Activated gamma-delta T cell treated with anti-CD3 and anti-CD28 coated beads, Interleukin-2, amount 50 U/mL, for 16 hours (primary cell): ENCODE measurements at regions not wholly inside any gene's neighbourhood (a gene's known extent, or its start where the extent isn't known, plus 50 kb on each side); places are given as distances from the start of the nearest gene placed in this dataset.
"Not testable (repeated sequence)": the region's sequence is repeated elsewhere in the genome, so short reads cannot be mapped to it uniquely, and the experiment has no call there.

Source experiments
- DNase-seq: peaks from one replicate; pipeline ENCODE4 v3.0.0-alpha.2; 2020; ENCODE audit warnings: low read depth

- DNase-seq, result no peak
Observed at GRCh38 chr3:30469133-30469532, 137.3 kb upstream of the TGFBR2 start.

- no peak for DNase-seq
Observed at GRCh38 chr3:30470496-30470895, 135.9 kb upstream of the TGFBR2 start.

- DNase-seq, result no peak
Observed at GRCh38 chr3:30471066-30471465, 135.3 kb upstream of the TGFBR2 start.

GRCh38 chr3:30471796-30472489 is 134.5 kb upstream of the TGFBR2 start:
- no peak for DNase-seq

DNA sequence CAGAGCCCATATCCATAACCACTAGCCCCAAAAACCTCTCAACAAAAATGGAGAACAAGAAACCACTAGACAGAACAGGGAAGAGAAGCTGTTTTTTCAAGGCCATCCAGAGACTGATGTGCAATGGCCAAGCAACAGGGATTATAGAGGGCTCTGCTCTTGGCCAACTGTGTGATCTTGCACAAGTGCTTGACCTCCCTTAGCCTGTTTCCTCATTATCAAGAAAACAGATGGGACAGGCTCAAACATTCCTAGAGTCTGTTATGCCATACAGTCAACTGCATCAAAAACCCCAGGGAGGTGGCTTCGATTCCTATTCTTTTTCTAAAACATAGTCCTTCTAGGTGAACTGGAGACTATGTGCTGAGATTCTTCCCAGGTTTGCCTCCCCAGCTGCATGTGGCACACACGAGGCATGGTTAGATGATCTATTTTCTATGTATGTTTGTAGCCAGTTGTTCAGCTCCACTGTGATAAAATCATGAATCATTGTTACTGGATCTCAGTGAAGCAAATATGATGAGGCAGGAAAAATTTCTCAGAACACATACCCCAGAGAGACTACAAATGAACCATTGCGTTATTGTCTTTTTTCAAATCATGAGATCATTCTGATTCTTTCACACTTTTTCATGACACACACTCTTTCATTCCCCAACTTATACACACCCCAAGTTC is 132.9 kb upstream of the TGFBR2 start:
- DNase-seq, result no peak

- DNase-seq, result no peak
Observed at GRCh38 chr3:30474371-30474770, 132.0 kb upstream of the TGFBR2 start.

DNA sequence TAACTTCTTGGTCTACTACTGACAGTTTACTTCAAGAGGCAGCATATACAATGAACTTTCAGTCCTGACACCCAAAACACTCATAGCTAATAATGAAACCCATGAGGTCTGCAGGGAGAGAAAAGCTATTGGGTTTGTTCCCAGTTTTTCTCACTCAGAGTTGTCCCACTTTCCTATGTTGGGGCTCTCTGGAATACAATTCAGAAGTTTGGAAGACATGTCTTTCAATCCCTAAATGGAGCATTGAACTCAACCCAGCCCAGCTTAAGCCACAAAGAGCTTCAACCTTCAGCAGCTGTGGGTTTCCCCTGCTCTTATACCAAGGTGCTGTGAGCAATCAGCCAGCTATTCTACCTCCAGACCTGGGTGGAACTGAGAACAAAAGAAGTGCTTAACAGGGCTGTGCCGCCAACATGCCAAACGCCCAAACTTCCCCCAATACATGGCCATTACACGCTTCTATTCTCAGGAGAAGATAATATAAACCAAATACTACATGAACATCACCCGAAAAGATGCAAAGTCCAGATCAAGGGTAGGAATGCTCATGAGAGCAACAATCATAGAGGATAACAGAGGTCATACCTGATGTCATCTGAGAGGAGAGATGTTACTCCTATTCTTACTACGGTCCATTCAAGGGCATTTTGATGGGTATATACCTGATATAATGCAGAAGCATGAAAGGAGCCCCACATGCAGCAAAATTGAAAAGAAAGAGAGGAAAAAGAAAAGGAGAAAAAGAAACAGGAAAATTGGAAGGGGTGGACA is 131.2 kb upstream of the TGFBR2 start:
- no peak for DNase-seq

GRCh38 chr3:30475809-30476178 is 130.6 kb upstream of the TGFBR2 start:
- DNase-seq, result no peak

DNA sequence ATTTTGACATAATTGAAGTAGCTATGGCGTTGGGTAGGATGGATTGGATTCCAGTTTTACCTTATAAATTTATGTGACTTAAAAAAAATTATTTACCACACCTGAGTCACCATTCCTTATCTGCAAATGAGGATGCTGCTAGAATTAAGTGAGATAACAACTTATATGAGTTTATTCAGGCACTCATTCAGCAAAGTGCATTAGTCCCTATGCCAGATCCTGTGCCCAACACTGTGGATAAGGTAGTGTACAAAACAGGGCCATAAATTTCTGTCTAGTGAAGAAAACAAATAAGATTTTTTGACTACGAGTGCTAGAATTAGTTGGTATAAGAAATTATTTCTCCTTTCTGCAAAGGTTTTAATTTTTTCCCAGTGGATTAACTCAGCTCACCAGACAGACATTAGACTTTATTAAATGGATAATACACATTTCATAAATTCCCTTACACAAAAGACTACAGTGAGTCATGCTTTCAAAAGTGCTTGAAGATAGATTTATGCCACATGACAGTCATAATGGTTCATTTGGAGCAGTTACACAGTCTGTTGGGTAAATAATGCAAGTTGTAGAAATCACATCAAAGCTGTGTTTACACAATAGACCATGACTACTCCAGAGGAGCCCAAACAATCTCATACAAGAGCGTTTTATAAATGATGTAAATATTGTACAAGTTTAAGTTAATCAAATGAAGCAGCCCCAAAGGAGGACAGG is 129.9 kb upstream of the TGFBR2 start:
- DNase-seq, result no peak

DNA sequence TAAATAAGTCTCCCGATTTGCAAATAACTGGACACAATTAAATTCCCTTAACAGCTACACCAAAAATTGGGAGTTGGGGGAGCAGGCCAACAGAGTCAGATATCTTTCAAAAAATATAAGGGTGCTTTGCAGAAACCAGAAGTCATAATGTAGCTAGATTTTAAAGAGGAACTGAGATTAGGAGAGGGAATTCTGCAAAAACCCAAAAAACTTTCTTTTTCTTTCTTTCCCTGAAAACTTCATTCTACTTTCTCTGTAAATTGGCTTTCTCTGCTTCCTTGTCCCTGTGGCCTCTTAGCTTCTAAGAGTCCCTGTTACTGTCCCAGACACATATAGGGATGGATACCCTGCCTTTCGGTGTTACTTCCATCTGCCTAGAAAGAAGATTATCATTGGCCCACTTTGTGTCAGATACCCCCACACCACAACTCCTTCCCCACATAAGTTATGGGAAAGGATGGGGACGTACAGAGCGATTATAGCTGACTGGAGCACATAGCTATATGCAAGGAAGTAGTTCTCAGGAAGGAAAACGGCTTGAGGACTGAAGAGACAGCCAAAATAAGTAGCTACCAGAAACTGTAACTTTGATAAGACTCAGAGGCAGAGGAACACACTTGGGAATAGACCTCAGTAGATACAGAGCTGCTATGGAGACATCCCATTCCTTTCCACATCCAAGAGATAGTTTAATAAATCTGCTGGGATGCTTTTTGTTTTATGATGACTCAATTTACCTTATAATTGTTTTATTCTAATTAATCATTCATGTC is 129.1 kb upstream of the TGFBR2 start:
- no peak for DNase-seq

DNA sequence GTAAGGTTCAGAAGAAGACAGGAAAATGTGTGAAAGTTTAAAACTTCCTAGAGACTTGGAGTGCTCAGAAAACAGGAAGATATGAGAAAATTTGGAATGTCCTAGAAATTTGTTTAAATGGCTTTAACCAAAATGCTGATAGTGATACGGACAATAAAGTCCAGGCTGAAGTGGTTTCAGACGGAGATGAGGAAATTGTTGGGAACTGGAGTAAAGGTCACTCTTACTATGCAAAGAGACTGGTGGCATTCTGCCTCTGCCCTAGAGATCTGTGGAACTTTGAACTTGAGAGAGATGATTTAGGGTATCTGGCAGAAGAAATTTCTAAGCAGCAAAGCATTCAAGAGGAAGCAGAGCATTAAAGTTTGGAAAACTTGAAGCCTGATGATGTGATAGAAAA is 126.7 kb upstream of the TGFBR2 start:
- DNase-seq, result not testable (repeated sequence)

DNA sequence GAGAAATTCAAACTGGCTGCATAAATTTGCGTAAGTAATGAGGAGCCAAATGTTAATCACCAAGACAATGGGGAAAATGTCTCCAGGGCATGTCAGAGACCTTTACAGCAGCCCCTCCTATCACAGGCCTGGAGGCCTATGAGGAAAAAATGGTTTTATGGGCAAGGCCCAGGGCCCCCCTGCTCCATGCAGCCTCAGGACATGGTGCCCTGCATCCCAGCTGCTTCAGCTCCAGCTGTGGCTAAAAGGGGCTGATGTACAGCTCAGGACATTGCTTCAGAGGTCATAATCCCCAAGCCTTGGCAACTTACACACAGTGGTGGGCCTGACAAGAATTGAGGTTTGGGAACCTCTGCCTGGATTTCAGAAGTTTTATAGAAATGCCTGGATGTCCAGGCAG is 126.2 kb upstream of the TGFBR2 start:
- not testable (repeated sequence) for DNase-seq

GRCh38 chr3:30480587-30480986 is 125.8 kb upstream of the TGFBR2 start:
- no peak for DNase-seq

- no peak for DNase-seq
Observed at GRCh38 chr3:30481241-30481640, 125.2 kb upstream of the TGFBR2 start.

DNA sequence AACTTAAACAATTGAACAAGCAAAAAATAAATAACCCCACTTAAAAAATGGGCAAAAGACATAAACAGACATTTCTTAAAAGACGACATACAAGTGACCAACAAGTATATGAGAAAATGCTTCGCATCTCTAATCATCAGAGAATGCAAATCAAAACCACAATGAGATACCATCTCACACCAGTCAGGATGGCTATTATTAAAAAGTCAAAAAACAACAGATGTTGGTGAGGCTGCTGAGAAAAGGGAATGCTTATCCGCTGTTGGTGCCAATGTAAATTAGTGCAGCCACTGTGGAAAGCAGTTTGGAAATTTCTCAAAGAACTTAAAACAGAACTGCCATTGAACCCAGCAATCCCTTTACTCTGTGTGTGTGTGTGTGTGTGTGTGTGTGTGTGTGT is 122.2 kb upstream of the TGFBR2 start:
- not testable (repeated sequence) for DNase-seq

DNA sequence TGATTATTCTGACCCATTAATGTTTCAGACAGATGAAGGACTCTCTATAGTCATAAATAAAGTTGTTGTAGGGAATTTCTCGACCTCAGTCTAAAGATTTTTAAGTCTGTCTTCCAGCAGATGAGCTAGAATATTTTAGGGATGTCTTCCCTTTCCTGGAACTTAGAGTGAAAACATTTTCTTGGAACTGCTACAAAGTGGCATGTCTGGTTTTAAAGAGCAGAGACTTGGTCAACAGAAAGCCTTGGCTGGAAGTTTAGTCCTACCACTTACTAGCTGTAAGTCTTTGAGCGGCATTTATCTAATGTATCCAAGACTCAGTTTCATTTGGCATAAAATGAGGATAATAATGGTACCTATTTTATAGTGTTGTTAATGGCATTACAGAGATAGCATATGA is 120.0 kb upstream of the TGFBR2 start:
- no peak for DNase-seq

DNA sequence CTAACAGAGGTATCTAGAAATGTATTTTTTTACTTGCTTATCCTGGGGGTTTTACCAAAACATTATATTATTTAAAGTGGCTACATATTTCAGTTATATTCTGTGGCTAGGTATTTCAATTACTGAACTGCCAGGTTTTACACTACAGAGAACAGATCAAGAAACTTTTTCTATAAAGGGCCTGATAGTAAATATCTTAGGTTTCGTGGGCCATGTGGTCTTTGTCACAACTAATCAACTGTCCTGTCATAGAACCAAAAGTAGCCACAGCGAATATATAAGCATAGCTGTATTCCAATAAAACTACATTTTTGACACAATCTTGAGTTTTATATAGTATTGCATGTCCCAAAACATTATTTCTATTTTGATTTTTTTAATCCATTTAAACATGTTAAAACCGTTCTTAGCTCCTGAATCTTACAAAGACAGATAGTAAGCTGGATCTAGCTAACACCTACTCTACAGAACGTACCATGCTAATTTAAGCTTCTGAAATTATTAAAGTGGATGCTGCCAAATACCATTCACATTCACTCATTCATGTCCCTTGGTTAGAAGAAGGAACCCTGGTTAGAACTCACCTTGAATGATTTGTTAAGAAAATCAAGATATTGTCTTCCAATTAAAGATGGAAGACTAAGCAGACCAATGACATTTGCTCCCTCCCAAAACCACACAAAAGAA is 118.2 kb upstream of the TGFBR2 start:
- DNase-seq, result no peak

DNA sequence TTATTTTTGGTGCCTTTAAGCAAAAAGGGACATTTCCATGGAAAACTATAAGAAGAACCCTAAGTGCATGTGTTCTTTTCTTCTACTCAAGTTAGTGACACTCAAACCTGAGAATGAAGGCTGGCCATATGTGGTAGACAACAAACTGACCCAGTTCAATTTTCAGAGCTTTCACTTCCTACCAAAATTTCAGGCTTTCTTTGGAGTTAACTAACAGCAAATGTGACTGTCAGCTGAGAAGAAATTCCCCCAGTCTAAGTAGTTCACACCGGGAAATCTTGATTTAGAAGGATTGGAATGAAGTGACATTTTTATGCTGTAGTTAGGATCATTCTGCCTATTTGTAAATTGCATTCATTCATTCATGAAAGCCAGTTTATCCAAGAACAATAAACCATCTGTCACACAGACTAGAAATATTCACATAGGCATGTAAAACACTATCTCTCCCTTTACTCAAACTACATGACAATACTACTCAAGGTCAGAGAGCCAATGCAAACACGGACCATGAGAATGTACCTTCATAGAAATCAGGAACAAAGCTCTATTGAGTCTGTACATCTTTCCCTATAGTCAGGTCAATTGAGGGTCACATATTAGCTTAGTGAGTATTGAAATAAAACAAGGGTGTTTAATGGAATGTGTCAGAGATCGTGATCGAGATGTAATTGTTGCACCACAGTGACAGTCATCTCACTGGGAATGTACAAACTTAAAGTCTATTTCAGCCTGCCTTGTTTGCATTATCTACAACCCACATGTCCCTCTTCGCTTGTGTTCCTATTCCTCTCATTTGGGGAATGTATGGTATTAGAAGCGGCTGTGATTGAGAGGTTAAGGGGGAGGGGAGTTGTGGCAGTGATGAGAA is 113.8 kb upstream of the TGFBR2 start:
- DNase-seq, result no peak

- DNase-seq, result no peak
Observed at GRCh38 chr3:30493911-30494311, 112.5 kb upstream of the TGFBR2 start.
